Parathyroid adenoma (tissue), 2 donors: ENCODE measurements at regions not wholly inside any gene's neighbourhood (a gene's known extent, or its start where the extent isn't known, plus 50 kb on each side); places are given as distances from the start of the nearest gene placed in this dataset.

Experiments
- H2AFZ ChIP-seq: fragments of 300-600 bp; sonication (generic); one replicate; pipeline ENCODE4 v1.7.0; 2017; ENCODE audit warnings: antibody characterized with exemption, mild to moderate bottlenecking
- H3K27ac ChIP-seq: fragments of 300-600 bp; sonication (generic); one replicate; pipeline ENCODE4 v1.7.0; 2017
- H3K27me3 ChIP-seq: fragments of 300-600 bp; sonication (generic); one replicate; pipeline ENCODE4 v1.7.0; 2017; ENCODE audit warnings: low read length; ENCODE audit not compliant: control insufficient read depth, insufficient read depth
- H3K36me3 ChIP-seq: fragments of 300-600 bp; sonication (generic); one replicate; pipeline ENCODE4 v1.7.0; 2017; ENCODE audit warnings: low read length; ENCODE audit not compliant: control insufficient read depth, insufficient read depth
- H3K4me1 ChIP-seq: fragments of 300-600 bp; sonication (generic); one replicate; pipeline ENCODE4 v1.7.0; 2017; ENCODE audit warnings: control low read depth
- H3K4me2 ChIP-seq: fragments of 300-600 bp; sonication (generic); one replicate; pipeline ENCODE4 v1.7.0; 2017; ENCODE audit warnings: low read length
- H3K4me3 ChIP-seq: fragments of 300-600 bp; sonication (generic); one replicate; pipeline ENCODE4 v1.7.0; 2017; ENCODE audit warnings: low read depth, low read length
- H3K79me2 ChIP-seq: fragments of 300-600 bp; sonication (generic); one replicate; pipeline ENCODE4 v1.7.0; 2017; ENCODE audit warnings: control low read depth
- H3K9ac ChIP-seq: fragments of 300-600 bp; sonication (generic); one replicate; pipeline ENCODE4 v1.7.0; 2017; ENCODE audit warnings: mild to moderate bottlenecking
- H3K9me3 ChIP-seq: fragments of 300-600 bp; sonication (generic); one replicate; pipeline ENCODE4 v1.7.0; 2017; ENCODE audit warnings: low read length; ENCODE audit not compliant: control insufficient read depth
- TF ChIP-seq, protein P1 (sequence below): fragments of 300-600 bp; sonication (generic); IDR thresholded peaks from one replicate; pipeline ENCODE4 v1.7.0; 2017; ENCODE audit warnings: antibody characterized with exemption, mild to moderate bottlenecking
- donor health status: primary hyperparathyroidism.

GRCh38 chr10:33810986-33811385, 476.5 kb upstream of the NRP1 start:
- Histone ChIP-seq H3K4me2 (no peak overlapping the region), H3K27ac (no peak overlapping the region), H3K9me3 (no peaks in the 10 kb centered on the region), H3K4me1 (no peaks in the 10 kb centered on the region), H3K9ac (no peak overlapping the region), H3K27me3 (no peaks in the 10 kb centered on the region), H3K79me2 (no peaks in the 10 kb centered on the region), H2AFZ (no peak overlapping the region), H3K4me3 (no peak overlapping the region), H3K36me3 (no peaks in the 10 kb centered on the region)
- TF ChIP-seq, protein P1, sequence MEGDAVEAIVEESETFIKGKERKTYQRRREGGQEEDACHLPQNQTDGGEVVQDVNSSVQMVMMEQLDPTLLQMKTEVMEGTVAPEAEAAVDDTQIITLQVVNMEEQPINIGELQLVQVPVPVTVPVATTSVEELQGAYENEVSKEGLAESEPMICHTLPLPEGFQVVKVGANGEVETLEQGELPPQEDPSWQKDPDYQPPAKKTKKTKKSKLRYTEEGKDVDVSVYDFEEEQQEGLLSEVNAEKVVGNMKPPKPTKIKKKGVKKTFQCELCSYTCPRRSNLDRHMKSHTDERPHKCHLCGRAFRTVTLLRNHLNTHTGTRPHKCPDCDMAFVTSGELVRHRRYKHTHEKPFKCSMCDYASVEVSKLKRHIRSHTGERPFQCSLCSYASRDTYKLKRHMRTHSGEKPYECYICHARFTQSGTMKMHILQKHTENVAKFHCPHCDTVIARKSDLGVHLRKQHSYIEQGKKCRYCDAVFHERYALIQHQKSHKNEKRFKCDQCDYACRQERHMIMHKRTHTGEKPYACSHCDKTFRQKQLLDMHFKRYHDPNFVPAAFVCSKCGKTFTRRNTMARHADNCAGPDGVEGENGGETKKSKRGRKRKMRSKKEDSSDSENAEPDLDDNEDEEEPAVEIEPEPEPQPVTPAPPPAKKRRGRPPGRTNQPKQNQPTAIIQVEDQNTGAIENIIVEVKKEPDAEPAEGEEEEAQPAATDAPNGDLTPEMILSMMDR: no peak

- no peak overlapping the region for H3K4me3 ChIP-seq
- H3K36me3 ChIP-seq: no peaks in the 10 kb centered on the region
- TF ChIP-seq, protein P1: no peak
- H3K9ac ChIP-seq: no peak overlapping the region
- H3K4me1 ChIP-seq: no peaks in the 10 kb centered on the region
- no peaks in the 10 kb centered on the region for H3K79me2 ChIP-seq
- H3K27ac ChIP-seq: no peak overlapping the region
- H3K9me3 ChIP-seq: no peaks in the 10 kb centered on the region
- no peaks in the 10 kb centered on the region for H3K27me3 ChIP-seq
- H3K4me2 ChIP-seq: no peak overlapping the region
- H2AFZ ChIP-seq: no peak overlapping the region
These were observed 475.3 kb upstream of the NRP1 start for GRCh38 chr10:33809732-33810131.

DNA sequence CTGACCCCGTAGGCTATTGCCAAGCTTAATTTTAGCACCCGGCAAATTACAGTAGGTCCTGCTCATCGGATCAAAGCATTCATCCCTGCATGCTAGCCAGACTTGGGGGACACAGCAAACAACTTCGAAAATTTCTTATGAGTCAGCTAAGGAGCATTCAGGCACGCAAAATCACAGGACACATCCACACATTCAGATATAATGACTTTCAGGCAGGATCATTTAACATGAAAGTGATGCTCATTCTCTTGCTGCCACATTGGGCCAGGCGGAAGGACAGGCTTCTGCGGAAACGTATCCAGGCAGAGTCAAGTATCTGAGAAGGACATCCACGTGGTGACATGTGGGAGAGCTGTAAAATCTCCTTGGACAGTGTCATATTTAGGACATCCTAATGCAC, 474.0 kb upstream of the NRP1 start:
- Histone ChIP-seq H3K79me2 (no peaks in the 10 kb centered on the region), H3K4me2 (no peak overlapping the region), H3K36me3 (no peaks in the 10 kb centered on the region), H3K27me3 (no peaks in the 10 kb centered on the region), H3K9me3 (no peaks in the 10 kb centered on the region), H3K4me3 (no peak overlapping the region), H3K27ac (no peak overlapping the region), H3K9ac (no peak overlapping the region), H2AFZ (no peak overlapping the region), H3K4me1 (no peaks in the 10 kb centered on the region)
- TF ChIP-seq, protein P1: no peak

GRCh38 chr10:33807531-33808359, 473.3 kb upstream of the NRP1 start:
- Histone ChIP-seq H3K4me1 (no peaks in the 10 kb centered on the region), H3K79me2 (no peaks in the 10 kb centered on the region), H3K9ac (no peak overlapping the region), H3K27me3 (no peaks in the 10 kb centered on the region), H3K4me2 (no peak overlapping the region), H3K36me3 (no peaks in the 10 kb centered on the region), H2AFZ (no peak overlapping the region), H3K9me3 (no peaks in the 10 kb centered on the region), H3K4me3 (no peak overlapping the region), H3K27ac (no peak overlapping the region)
- TF ChIP-seq, protein P1: no peak

- Histone ChIP-seq H3K27me3 (no peaks in the 10 kb centered on the region), H3K79me2 (no peaks in the 10 kb centered on the region), H3K9ac (no peak overlapping the region), H3K9me3 (no peaks in the 10 kb centered on the region), H2AFZ (no peak overlapping the region), H3K4me1 (no peaks in the 10 kb centered on the region), H3K36me3 (no peaks in the 10 kb centered on the region), H3K4me2 (no peak overlapping the region), H3K4me3 (no peak overlapping the region), H3K27ac (no peak overlapping the region)
- TF ChIP-seq, protein P1: no peak
These were observed 471.4 kb upstream of the NRP1 start for GRCh38 chr10:33805831-33806230.
